Ovary (tissue), 3 donors: ENCODE measurements at regions not wholly inside any gene's neighbourhood (a gene's known extent, or its start where the extent isn't known, plus 50 kb on each side); places are given as distances from the start of the nearest gene placed in this dataset.
"Not testable (repeated sequence)": the region's sequence is repeated elsewhere in the genome, so short reads cannot be mapped to it uniquely, and the experiment has no call there.

Experiments used
- CTCF ChIP-seq, 3 donors: fragments of 450-650 bp in 2 of 3; fragments of 200-600 bp in 1 of 3; IDR thresholded peaks; one replicate each; pipeline versions ENCODE4 v1.5.1 to v1.8.0; 2016 to 2022; ENCODE audit warnings: antibody characterized with exemption in 3 of 3, mild to moderate bottlenecking in 1 of 3
- POLR2A ChIP-seq: fragments of 450-650 bp; IDR thresholded peaks from one replicate; pipeline ENCODE4 v1.6.1; 2017; ENCODE audit warnings: antibody characterized with exemption, mild to moderate bottlenecking, moderate library complexity
- donor health status: DM: no; HTN: no; CAD: no.

- TF ChIP-seq CTCF (IDR thresholded peaks at IDR 0.05); POLR2A: not testable (repeated sequence)
Observed at GRCh38 chrX:55928529-55928928, 211.0 kb downstream of the RRAGB start.
